ENCODE measurements at regions not wholly inside any gene's neighbourhood (a gene's known extent, or its start where the extent isn't known, plus 50 kb on each side); places are given as distances from the start of the nearest gene placed in this dataset.

GRCh38 chr6:169942173-169942572 is 190.8 kb downstream of the ERMARD start:
- TF ChIP-seq CTCF (IDR thresholded peaks at IDR 0.05; ENCODE audit: low read depth, low read length), result no peak
- no peak for TF ChIP-seq MAX (IDR thresholded peaks at IDR 0.05; ENCODE audit: low read depth, low read length)
- no peak for TF ChIP-seq POLR2A (IDR thresholded peaks at IDR 0.05; ENCODE audit: extremely low read depth, insufficient read length)
